ENCODE measurements at regions not wholly inside any gene's neighbourhood (a gene's known extent, or its start where the extent isn't known, plus 50 kb on each side); places are given as distances from the start of the nearest gene placed in this dataset.

- no peak for TF ChIP-seq USF1 (CRISPR knock-in tag; IDR thresholded peaks at IDR 0.05)
- no peak for TF ChIP-seq CTCF (IDR thresholded peaks at IDR 0.05)
- TF ChIP-seq ARID4B (CRISPR knock-in tag; IDR thresholded peaks at IDR 0.05; ENCODE audit: borderline replicate concordance) = no peak
- TF ChIP-seq ZNF416 (CRISPR knock-in tag; IDR thresholded peaks at IDR 0.05) = no peak
- no peak for TF ChIP-seq E2F5 (CRISPR knock-in tag; IDR thresholded peaks at IDR 0.05)
- TF ChIP-seq ZNF512 (CRISPR knock-in tag; IDR thresholded peaks at IDR 0.05; ENCODE audit: borderline replicate concordance) = no peak
- no peak for TF ChIP-seq AFF4 (CRISPR knock-in tag; IDR thresholded peaks at IDR 0.05; ENCODE audit: borderline replicate concordance)
- no peak for TF ChIP-seq CREB1 (CRISPR knock-in tag; IDR thresholded peaks at IDR 0.05)
- TF ChIP-seq E2F4 (CRISPR knock-in tag; IDR thresholded peaks at IDR 0.05; ENCODE audit: borderline replicate concordance, low read depth) = no peak
- no peak for TF ChIP-seq PRDM15 (CRISPR knock-in tag; IDR thresholded peaks at IDR 0.05)
- no peak for TF ChIP-seq TP53 (CRISPR knock-in tag; IDR thresholded peaks at IDR 0.05)
- no peak for TF ChIP-seq FOXP1 (CRISPR knock-in tag; IDR thresholded peaks at IDR 0.05; ENCODE audit: borderline replicate concordance)
Observed at GRCh38 chr20:22501566-22502344, 82.6 kb downstream of the FOXA2 start.
